ENCODE measurements at regions not wholly inside any gene's neighbourhood (a gene's known extent, or its start where the extent isn't known, plus 50 kb on each side); places are given as distances from the start of the nearest gene placed in this dataset.

- Histone ChIP-seq H3K4me1 (ENCODE audit: low read length) (no peaks in the 10 kb centered on the region), H3K36me3 (replicated peaks; ENCODE audit: insufficient read depth, low read length) (no peaks in the 10 kb centered on the region), H3K27me3 (replicated peaks; ENCODE audit: insufficient read depth, low read length) (no peaks in the 10 kb centered on the region), H3K27ac (ENCODE audit: low read length) (no peak overlapping the region), H3K9me3 (replicated peaks; ENCODE audit: insufficient read depth, low read length) (no peaks in the 10 kb centered on the region), H3K9me2 (replicated peaks; ENCODE audit: insufficient read depth, low read length) (no peaks in the 10 kb centered on the region), H2AFZ (ENCODE audit: low read length) (no peak overlapping the region), H4K20me1 (ENCODE audit: insufficient read depth, low read length) (no peaks in the 10 kb centered on the region), H3K79me2 (ENCODE audit: low read length) (no peaks in the 10 kb centered on the region), H3K4me2 (ENCODE audit: low read depth, low read length) (no peak overlapping the region), H3K9ac (ENCODE audit: low read length) (no peak overlapping the region), H3K4me3 (ENCODE audit: low read length) (no peak overlapping the region), H3F3A (ENCODE audit: insufficient read depth, low read length) (no peaks in the 10 kb centered on the region)
- no peak for DNase-seq
- TF ChIP-seq EZH2 (optimal IDR thresholded peaks at IDR 0.05; ENCODE audit: low read depth, low read length) (no peak), EZH2phosphoT487 (IDR thresholded peaks at IDR 0.05; ENCODE audit: low read length) (no peak), CTCF (IDR thresholded peaks at IDR 0.05; ENCODE audit: low read length) (no peak)
Observed at GRCh38 chr1:209503196-209503595, 80.3 kb upstream of the CAMK1G start.

GRCh38 chr1:209504571-209504970, 78.9 kb upstream of the CAMK1G start:
- TF ChIP-seq CTCF (IDR thresholded peaks at IDR 0.05; ENCODE audit: low read length) = no peak
- no peak for TF ChIP-seq EZH2 (optimal IDR thresholded peaks at IDR 0.05; ENCODE audit: low read depth, low read length)
- no peak for TF ChIP-seq EZH2phosphoT487 (IDR thresholded peaks at IDR 0.05; ENCODE audit: low read length)
- H3K27ac ChIP-seq (ENCODE audit: low read length) = no peak overlapping the region
- H3K9me2 ChIP-seq (replicated peaks; ENCODE audit: insufficient read depth, low read length) = no peaks in the 10 kb centered on the region
- H3K36me3 ChIP-seq (replicated peaks; ENCODE audit: insufficient read depth, low read length) = no peaks in the 10 kb centered on the region
- H3K9ac ChIP-seq (ENCODE audit: low read length) = no peak overlapping the region
- H3K4me3 ChIP-seq (ENCODE audit: low read length) = no peak overlapping the region
- no peaks in the 10 kb centered on the region for H3F3A ChIP-seq (ENCODE audit: insufficient read depth, low read length)
- H3K79me2 ChIP-seq (ENCODE audit: low read length) = no peaks in the 10 kb centered on the region
- no peak overlapping the region for H3K4me2 ChIP-seq (ENCODE audit: low read depth, low read length)
- no peaks in the 10 kb centered on the region for H3K4me1 ChIP-seq (ENCODE audit: low read length)
- no peak for DNase-seq
- no peaks in the 10 kb centered on the region for H4K20me1 ChIP-seq (ENCODE audit: insufficient read depth, low read length)
- no peak overlapping the region for H2AFZ ChIP-seq (ENCODE audit: low read length)
- H3K9me3 ChIP-seq (replicated peaks; ENCODE audit: insufficient read depth, low read length) = no peaks in the 10 kb centered on the region
- H3K27me3 ChIP-seq (replicated peaks; ENCODE audit: insufficient read depth, low read length) = no peaks in the 10 kb centered on the region

- Histone ChIP-seq H3F3A (ENCODE audit: insufficient read depth, low read length) (no peaks in the 10 kb centered on the region), H3K36me3 (replicated peaks; ENCODE audit: insufficient read depth, low read length) (no peaks in the 10 kb centered on the region), H4K20me1 (ENCODE audit: insufficient read depth, low read length) (no peaks in the 10 kb centered on the region), H3K9me3 (replicated peaks; ENCODE audit: insufficient read depth, low read length) (no peaks in the 10 kb centered on the region), H3K4me1 (ENCODE audit: low read length) (no peaks in the 10 kb centered on the region), H3K27ac (ENCODE audit: low read length) (no peak overlapping the region), H3K9ac (ENCODE audit: low read length) (no peak overlapping the region), H2AFZ (ENCODE audit: low read length) (no peak overlapping the region), H3K9me2 (replicated peaks; ENCODE audit: insufficient read depth, low read length) (no peaks in the 10 kb centered on the region), H3K27me3 (replicated peaks; ENCODE audit: insufficient read depth, low read length) (no peaks in the 10 kb centered on the region), H3K79me2 (ENCODE audit: low read length) (no peaks in the 10 kb centered on the region), H3K4me3 (ENCODE audit: low read length) (no peak overlapping the region), H3K4me2 (ENCODE audit: low read depth, low read length) (no peak overlapping the region)
- no peak for DNase-seq
- TF ChIP-seq CTCF (IDR thresholded peaks at IDR 0.05; ENCODE audit: low read length) (no peak), EZH2 (optimal IDR thresholded peaks at IDR 0.05; ENCODE audit: low read depth, low read length) (no peak), EZH2phosphoT487 (IDR thresholded peaks at IDR 0.05; ENCODE audit: low read length) (no peak)
Observed at GRCh38 chr1:209505044-209505443, 78.5 kb upstream of the CAMK1G start.

Data from MM.1S (cell line).